ENCODE measurements at regions not wholly inside any gene's neighbourhood (a gene's known extent, or its start where the extent isn't known, plus 50 kb on each side); places are given as distances from the start of the nearest gene placed in this dataset.

- TF ChIP-seq, protein P1, sequence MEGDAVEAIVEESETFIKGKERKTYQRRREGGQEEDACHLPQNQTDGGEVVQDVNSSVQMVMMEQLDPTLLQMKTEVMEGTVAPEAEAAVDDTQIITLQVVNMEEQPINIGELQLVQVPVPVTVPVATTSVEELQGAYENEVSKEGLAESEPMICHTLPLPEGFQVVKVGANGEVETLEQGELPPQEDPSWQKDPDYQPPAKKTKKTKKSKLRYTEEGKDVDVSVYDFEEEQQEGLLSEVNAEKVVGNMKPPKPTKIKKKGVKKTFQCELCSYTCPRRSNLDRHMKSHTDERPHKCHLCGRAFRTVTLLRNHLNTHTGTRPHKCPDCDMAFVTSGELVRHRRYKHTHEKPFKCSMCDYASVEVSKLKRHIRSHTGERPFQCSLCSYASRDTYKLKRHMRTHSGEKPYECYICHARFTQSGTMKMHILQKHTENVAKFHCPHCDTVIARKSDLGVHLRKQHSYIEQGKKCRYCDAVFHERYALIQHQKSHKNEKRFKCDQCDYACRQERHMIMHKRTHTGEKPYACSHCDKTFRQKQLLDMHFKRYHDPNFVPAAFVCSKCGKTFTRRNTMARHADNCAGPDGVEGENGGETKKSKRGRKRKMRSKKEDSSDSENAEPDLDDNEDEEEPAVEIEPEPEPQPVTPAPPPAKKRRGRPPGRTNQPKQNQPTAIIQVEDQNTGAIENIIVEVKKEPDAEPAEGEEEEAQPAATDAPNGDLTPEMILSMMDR (IDR thresholded peaks at IDR 0.05) = no peak
- no peak for TF ChIP-seq POLR2A (IDR thresholded peaks at IDR 0.05)
Measured at GRCh38 chr1:224811564-224811963, 117.9 kb upstream of the DNAH14 start.
